ENCODE measurements at regions not wholly inside any gene's neighbourhood (a gene's known extent, or its start where the extent isn't known, plus 50 kb on each side); places are given as distances from the start of the nearest gene placed in this dataset.
"Not testable (repeated sequence)": the region's sequence is repeated elsewhere in the genome, so short reads cannot be mapped to it uniquely, and the experiment has no call there.

DNA sequence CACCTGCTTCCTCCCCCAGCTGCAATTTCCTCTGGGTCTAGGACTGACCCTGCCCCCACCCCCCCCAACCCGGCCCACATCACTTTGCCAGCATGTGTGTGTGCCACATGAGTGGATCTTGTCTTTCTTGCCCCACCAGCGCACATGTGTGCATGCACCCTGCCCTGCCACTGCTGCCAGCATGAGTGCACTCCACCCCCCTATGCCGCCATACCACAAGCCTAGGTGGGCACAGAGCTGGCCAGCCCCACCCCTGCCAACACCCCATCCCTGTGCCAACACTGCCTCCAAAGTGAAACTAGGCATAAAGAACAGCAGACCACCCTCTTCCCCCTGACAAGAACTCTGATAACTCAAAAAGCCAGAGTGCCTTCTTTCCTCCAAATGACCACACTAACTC, 296.3 kb upstream of the SGO1 start:
- DNase-seq (ENCODE audit: low read depth), result no peak

DNA sequence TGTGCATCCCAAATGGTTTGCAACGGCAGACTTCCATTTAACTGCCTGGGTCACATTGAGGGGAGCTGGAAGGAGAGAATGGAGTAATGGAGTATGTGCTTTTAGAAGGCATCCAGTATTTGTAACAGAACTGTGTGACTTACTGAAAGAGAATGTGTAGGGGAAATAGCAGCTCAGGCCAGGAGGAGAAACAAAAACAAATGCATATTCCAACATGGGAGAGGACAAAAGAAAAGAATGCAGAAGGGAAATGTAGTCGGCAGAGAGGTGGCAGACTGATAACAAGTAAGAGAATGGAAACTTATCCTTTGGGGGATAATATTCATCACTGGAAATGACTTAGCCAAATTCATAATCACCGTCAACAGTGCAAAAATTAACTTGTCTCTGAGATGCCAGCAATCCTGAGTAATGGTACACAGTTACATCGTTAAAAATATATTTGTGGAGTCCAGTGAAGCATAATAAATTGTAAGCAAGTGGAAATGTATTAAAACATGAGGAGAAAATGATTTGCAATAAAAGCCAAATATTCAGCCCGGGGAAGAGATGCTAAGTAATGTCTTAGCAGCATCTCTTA, 294.9 kb upstream of the SGO1 start:
- no peak for DNase-seq (ENCODE audit: low read depth)

DNA sequence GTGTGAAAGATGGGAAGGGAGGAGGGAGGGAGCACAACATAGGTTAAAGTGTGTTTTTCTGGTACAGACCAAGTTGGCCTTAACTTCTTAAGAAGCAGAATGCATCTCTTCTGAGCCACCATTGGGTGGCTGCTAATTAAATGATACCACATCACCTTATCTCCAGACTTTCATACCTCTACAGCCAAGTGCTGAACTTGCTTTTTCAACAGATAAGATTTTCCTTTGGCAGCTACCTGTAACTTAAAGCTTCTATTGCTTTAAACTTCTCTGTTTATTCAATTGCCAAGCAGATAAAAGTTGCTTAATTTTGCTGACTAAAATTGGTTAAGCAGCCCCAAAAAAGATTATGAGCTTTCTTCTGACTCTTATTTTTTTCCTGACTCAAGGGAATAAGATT, 292.4 kb upstream of the SGO1 start:
- no peak for DNase-seq (ENCODE audit: low read depth)

DNA sequence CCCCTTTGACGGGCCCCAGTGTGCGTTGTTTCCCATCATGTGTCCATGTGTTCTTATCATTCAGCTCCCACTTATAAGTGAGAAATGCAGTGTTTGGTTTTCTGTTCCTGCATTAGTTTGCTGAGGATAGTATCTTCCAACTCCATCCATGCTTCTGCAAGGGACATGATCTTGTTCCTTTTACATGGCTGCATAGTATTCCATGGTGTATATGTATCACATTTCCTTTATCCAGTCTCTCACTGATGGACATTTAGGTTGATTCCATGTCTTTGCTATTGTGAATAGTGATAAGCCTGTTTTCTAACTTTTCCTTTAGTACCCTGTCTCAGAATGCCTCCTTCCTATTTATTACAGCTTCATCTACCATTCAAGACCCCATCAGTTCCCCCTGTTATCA, 278.2 kb upstream of the SGO1 start:
- not testable (repeated sequence) for DNase-seq (ENCODE audit: low read depth)

DNA sequence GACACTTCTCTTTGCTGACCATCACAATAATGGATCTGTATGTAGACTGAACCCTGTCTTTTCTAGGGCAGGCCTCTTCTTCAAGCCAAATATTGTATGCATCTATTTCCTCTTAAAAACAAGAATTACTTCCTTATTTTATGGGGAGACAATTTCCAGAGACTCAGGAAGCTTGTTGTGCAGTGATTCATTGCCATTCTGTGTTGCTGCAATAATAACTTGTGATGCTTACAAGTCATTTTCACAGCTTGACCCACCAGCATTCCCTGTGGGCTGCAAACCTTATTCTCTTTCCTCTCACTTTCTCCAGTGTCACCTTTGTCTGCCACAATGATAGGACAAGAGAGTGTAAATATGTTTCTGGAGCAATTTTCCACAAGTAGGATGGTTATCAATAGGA, 276.7 kb upstream of the SGO1 start:
- no peak for DNase-seq (ENCODE audit: low read depth)

DNA sequence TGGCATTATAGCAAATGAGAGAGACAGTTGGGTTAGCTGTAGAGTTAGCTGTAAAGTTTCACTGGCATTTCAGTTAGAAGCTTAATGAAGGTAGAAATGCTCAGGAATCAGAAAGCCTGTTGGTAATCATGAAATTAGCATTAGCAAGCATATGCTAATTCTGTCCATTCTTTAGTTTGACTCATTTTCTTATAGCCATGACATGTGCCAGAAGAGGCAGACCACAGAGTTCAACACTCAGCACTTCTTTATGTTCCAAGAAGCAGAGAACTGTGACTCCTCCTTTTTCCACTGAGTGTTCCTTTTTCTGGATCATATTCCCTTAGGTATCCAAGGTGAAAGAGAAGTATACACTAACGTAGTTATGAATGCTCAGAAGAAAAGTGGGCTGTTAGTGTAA, 276.2 kb upstream of the SGO1 start:
- no peak for DNase-seq (ENCODE audit: low read depth)

DNA sequence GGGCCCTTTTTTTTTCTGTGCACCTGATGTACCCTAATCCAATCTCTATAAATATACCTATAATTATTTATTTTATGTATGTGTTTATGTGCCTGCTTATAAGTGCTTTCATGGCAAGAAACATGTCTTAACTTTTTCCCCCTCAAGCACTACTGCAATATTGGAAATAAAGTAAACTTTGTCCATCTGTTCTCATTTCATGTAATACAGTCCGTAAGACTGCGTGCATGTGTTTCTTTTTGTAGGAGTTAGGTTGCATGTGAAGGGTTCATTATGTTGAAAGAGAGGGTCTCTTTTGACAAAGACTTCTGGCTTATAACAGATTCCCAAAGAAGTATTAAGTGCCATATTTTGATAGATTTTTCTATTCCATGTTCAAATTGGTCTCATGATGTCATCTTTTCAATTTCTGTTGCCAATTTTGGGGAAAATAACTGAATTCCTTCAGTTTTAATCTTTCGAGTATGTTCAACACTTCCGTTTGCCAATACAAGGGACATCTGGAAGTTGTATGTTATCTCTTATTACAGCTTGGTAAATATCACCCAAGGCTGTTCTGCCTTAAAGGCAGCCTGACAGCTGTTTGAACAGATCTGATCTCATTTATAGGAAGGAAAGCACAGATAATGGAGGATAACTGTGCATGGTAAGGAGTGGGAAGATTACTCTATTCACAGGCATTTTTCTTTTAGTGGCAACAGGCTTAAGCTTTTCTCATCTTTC, 273.1 kb upstream of the SGO1 start:
- no peak for DNase-seq (ENCODE audit: low read depth)

DNA sequence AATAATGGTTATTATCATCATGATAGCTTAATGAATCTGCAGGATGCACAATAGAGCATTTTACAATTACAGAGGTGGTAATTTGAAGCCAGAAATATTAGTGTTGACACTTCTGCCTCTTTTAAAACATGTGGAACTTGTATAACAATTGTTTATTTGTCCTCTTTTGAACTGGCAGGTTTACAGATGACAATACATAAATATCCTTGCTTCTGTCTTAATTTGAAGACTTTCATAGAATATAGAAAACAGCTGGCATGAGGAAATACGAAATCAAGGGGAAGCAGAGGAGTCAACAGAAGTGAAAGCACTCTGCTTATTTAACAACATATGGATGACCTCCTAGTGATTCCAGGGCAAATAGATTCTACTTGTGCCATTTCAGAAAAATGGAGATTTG, 270.5 kb upstream of the SGO1 start:
- DNase-seq (ENCODE audit: low read depth), result no peak

DNA sequence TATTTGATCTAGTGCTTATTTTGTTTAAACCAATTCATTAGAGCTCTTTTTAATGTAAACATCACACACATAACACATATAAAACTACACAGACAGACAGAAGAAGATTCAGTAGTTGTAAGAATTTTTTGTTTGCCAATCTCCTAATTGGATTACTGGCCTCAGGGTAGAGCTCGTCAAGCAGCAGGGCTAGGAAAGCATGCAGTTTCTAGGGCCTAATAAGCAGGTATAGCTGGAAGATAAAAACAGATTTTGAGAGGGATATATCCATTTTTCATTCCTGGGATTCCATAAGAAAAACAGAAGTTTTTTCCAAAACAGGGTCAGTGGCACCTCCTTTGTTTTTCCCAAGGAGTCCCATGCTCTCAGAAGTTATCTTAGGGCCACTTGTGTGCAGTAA, 265.2 kb upstream of the SGO1 start:
- no peak for DNase-seq (ENCODE audit: low read depth)

DNA sequence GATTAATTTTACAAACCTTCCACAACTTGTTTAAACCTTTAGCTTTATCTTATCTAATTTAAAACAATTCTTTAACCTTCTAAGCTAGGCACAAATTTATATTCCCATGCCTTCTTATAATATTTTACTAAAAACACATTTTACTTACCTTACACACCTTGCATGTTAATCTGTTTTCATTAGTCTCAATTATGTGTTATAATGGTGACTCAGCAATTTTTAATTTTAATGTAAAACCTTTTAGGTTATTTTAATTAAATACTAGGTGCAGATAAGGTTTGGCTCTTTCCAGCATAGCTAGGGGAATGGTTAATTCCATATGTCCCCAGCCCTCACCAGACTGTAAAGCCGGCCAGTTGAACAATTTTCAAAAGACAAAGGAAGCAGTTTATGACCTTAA, 264.6 kb upstream of the SGO1 start:
- DNase-seq (ENCODE audit: low read depth), result no peak

DNA sequence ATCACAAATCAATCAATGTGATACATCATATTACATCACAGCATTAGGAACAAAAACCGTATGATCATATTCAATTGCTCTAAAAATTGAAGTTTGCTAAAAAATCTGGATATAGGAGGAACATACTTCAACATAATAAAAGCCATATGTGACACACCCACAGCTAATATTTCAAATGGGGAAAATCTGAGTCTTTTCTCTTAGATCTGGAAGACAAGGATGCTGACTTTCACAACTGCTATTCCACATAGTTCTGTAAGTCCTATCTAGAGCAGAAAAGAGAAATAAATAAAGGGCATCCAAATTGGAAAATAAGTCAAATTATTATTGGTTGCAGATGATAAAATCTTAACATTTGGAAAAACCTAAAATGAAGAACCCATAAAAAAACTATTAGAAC, 256.8 kb upstream of the SGO1 start:
- no peak for DNase-seq (ENCODE audit: low read depth)

DNA sequence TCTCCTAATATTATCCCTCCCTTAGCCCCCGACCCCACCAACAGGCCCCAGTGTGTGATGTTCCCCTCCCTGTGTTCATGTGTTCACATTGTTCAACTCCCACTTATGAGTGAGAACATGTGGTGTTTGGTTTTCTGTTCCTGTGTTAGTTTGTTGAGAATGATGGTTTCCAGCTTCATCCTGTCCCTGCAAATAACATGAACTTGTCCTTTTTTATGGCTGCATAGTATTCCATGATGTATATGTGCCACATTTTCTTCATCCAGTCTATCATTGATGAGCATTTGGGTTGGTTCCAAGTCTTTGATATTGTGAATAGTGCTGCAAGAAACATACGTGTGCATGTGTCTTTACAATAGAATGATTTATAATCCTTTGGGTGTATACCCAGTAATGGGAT, 241.3 kb upstream of the SGO1 start:
- DNase-seq (ENCODE audit: low read depth), result not testable (repeated sequence)

DNA sequence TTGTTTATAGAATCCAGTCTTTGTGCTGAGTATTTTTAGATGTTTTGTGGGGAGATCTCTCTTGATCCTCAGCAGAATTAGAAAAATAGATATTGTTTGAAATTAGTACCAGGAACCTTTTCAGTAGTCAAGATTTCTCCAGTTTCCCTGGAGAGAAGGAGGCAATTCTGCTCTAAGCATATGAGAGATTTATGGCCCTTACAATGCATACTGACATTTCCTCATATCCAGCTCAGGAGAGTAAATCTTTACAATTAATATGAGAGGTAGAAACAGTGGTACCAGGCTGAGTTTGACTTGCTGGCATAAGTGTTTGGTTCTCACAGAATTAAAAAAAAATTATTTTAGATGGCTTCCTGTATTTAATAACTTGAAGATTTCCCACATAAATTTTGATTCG, 239.1 kb upstream of the SGO1 start:
- no peak for DNase-seq (ENCODE audit: low read depth)

DNA sequence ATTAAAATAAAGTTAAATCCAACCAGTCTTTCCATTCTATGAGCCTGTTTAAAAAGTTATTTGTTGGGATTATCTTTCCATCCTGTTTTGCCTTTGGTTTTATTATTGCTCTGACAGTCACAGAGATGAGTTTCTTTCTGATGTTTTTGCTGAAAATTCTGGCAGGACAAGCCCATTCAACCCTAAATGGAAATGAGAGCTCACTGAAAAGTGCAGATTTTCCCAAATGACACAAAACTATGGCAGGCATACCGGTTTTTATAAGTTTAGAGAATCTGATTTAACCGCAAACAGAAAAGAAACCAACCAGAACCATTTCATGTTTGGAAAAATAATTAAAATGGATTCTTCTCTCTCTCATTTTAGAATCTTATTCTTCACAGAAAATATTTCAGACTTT, 238.1 kb upstream of the SGO1 start:
- DNase-seq (ENCODE audit: low read depth), result no peak

DNA sequence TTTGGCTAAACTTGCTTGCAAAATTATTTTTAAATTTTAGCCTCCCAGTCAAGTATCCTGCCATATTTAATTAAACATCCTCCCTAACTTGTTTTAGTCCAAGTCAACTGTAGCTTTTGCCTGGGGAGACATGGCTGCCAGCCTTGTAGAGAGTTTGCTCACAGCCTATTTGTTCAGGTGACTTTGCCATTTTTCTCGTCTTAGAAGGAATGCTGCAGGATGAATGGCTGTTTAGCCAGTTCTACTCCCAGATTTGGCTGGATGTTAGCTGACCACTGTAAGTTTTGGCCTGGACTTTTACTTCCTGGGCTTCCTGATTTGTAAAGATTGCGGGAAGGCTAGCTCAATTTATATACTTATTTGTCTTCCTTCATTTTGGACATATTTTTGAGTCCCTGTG, 236.4 kb upstream of the SGO1 start:
- no peak for DNase-seq (ENCODE audit: low read depth)

DNA sequence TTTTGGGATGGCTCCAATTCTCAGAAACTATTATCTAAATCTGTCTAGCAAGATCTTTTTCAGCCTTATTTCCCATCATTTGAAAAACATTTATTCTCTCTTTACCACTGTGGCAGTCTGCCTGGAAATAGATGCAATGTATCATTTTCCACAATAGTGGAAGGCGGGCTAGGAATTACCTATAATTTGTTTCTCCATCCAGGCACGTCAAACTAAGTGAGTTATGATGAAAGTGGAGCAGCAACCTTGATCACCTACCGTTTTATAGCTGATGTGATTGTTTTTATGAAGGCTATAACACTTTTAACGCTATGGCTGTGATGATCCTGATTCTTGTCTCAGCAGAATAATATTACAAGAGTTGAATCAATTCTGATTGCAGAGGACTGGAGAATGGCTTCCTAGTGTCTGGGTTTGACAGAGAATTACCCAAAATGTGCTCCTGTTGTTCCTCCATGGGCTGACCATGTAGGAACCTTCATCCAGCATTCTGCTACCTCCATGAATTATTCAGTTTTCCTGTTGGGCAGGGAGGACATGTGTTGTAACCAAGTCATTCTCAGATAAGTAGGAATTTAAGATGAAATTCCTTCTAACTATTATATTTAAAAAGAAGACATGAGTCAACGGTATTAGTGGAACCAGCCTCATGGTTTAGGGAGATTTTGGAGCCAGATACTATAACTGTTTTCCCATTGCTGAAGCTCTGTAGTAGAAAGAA, 231.5 kb upstream of the SGO1 start:
- no peak for DNase-seq (ENCODE audit: low read depth)

DNA sequence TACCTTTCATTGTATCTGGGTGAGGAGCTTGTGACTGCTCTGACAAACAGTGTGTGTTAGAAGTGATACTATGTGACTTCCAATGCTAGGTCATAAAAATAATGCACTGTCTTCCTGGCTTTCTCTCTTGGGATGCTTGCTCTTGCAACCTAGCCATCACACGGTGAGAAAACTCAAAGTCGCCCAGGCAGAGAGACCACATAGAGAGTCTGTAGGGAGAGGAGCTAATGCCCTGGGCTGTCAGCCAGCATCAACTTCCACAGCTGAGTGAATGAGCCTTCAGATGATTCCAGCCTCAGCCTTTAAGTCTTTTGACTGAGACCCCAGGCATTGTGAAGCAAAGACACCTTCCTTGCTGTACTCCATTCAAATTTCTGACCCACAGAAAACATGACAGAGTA, 220.6 kb upstream of the SGO1 start:
- DNase-seq (ENCODE audit: low read depth), result no peak

DNA sequence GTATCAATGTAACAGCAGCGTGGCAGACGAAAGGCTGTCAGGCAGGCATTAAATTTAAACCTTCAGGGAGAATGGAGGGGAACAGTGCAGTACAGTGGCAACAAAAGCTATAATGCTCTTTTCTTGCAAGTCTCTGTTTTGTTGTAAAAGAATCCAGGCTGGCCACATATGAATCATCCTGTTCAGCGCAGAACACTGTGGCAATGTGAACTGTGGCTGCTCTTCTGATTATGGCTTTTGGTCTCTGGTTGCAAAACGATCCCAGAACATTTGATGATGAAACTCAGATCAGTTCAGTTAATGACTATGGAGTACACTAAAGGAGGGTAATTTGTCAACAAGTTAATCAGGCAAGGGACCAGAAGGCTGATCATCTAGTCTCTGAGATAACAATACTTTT, 219.7 kb upstream of the SGO1 start:
- DNase-seq (ENCODE audit: low read depth), result no peak

DNA sequence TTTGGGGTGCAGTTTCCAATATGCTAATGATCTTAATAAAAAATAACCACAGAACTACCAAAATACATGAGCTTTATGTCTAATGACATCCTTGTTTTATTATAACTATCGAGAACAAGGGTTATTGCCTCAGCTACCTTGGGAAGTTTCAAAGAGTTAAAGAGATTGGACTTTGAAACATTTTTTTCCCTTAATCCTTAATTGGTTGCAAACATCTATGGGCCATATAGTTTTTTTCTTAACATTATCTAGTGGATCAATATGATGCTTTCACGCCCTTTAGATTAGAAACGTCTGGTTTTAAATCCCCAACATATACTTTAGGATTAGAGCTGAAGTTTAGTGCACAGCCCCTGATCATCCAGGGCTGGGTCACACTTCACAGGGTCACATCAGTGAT, 219.2 kb upstream of the SGO1 start:
- no peak for DNase-seq (ENCODE audit: low read depth)

DNA sequence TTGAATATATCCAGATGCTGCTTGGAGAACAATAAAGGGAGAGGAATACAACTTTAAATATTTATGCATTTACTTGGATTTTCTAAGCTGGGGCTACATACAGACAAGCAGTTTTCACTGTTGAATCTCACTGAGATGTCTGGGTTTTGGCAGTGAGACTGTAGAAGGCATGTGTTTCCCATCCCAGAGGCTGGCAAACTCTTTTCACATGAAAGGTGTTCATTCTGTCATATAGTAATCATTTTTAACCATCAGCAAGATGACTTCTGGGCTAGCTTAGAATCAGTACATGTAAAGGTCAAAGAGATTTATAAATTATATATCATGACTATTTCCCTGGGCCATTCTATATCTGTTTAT, 218.7 kb upstream of the SGO1 start:
- DNase-seq (ENCODE audit: low read depth), result no peak

DNA sequence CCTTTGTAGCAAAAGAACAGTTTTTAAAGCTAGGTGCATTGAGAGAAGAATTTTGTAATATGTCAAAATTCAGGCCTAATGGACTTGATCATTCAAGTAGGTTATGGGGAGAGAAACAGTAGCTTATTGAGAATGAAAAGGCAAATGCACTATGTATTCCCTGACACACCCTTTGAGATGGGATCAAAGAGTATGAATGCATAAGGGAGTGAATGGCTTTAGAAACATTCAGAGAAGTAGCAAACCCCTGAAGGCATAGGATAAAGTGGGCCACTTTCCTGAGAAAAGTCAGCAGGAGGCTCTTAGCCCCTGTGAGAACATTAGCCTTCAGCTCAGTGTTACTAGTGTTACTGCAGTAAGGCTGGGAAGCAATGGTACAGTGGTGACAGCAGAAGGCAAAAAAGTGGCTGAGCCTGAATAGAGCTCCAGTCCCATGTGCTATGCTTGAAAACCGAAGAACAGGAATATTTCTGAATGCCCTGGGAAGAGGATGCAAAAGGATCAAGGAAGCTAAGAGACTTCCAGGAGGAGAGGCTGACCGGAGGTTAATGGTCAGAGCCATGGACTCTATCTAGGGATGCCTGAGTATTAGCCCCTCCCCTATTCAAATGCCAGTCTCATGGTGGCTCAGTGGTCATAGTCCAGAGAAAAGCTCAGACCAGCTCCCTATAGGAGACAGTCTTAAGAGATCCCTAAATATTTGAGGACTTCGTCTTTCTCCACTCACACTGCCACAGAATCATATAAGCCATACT, 218.2 kb upstream of the SGO1 start:
- no peak for DNase-seq (ENCODE audit: low read depth)

DNA sequence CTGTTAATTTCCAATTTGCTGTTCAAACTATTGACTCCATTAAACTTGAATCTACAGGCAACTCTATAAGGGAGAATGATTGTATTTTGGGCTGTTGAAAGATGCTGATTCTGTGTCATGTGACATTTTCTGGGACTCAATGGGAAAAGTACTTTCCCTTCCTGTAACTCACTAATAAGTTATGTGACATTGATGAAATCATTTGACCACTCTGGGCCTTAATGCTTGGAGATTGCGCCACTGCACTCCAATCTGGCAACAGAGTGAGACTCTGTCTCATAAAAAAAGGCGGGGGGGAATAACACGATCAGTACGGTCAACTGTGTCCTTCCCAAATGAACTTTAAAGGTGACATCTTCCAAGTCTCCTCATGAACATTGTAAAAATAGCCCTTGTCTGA, 215.2 kb upstream of the SGO1 start:
- DNase-seq (ENCODE audit: low read depth), result no peak

DNA sequence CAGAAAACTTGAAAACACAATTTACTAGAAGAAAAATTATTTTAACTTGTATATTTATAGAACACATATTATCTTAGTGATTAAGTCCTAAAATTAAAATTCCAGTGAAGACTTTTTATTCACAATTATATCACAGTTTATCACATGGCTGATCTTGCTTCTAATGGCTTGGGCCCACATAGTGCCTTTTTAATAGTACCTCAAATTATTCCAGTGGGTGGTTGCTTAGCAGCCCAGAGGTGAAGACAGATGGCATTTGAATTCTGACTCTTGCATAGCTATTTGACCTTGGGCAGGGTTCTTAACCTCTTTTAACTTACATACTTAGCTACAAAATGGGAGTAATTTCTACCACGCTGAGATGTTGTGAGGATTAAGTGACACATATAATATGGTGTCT, 214.7 kb upstream of the SGO1 start:
- no peak for DNase-seq (ENCODE audit: low read depth)

All from T-helper 22 cell (primary cell).